HEK293 (cell line): ENCODE measurements at regions not wholly inside any gene's neighbourhood (a gene's known extent, or its start where the extent isn't known, plus 50 kb on each side); places are given as distances from the start of the nearest gene placed in this dataset.

Source experiments
- CTCF ChIA-PET: fragments of 350-600 bp; formaldehyde crosslinking; extraction: SDS; loops from one replicate; lab custom pipeline; 2021; ENCODE audit warnings: antibody characterized with exemption; lab: Yijun Ruan, JAX
- POLR2A ChIA-PET: fragments of 300-600 bp; formaldehyde crosslinking; extraction: SDS; loops from one replicate; lab custom pipeline; 2020; ENCODE audit warnings: antibody characterized with exemption, inconsistent platforms; lab: Yijun Ruan, JAX
- H3K27ac ChIP-seq: fragments of 200-500 bp; sonication (Bioruptor generic); 2 replicates; pipeline ENCODE4 v1.5.1; 2014; ENCODE audit warnings: low read depth, low read length, control low read depth, inconsistent platforms; ENCODE audit errors: extremely low read depth
- H3K36me3 ChIP-seq, 2 experiments: fragments of 200-500 bp in 1 of 2; sonication (Bioruptor generic) in 1 of 2; 1 replicate in 1 of 2; 2 replicates in 1 of 2; pipeline ENCODE4 v1.5.1; 2014 to 2017; ENCODE audit warnings: inconsistent platforms in 2 of 2, low read length in 2 of 2; ENCODE audit not compliant: control insufficient read depth in 2 of 2, insufficient read depth in 1 of 2
- H3K4me1 ChIP-seq: fragments of 200-500 bp; sonication (Bioruptor generic); 2 replicates; pipeline ENCODE4 v1.5.1; 2014; ENCODE audit warnings: mild to moderate bottlenecking, low read length, inconsistent platforms; ENCODE audit not compliant: control insufficient read depth, insufficient read depth
- H3K4me3 ChIP-seq: 2 replicates; pipeline ENCODE4 v1.5.1; 2011; ENCODE audit warnings: low read depth, mild to moderate bottlenecking, control low read depth, low read length, moderate library complexity
- H3K9me3 ChIP-seq: fragments of 200-500 bp; sonication (Bioruptor generic); 2 replicates; pipeline ENCODE4 v1.5.1; 2014; ENCODE audit warnings: low read depth, low read length, inconsistent platforms; ENCODE audit not compliant: control insufficient read depth, insufficient read depth
- EGR2 ChIP-seq: fragments of 450-650 bp; formaldehyde crosslinking; IDR thresholded peaks from 2 replicates; pipeline ENCODE4 v1.5.1; 2016; ENCODE audit warnings: low read depth, missing biosample characterization, missing genetic modification characterization
- HOXA7 ChIP-seq: sonication (generic); formaldehyde crosslinking; IDR thresholded peaks from 2 replicates; pipeline ENCODE4 v1.8.1; 2022; ENCODE audit warnings: missing genetic modification reagents, borderline replicate concordance
- MYNN ChIP-seq: fragments of 450-650 bp; formaldehyde crosslinking; IDR thresholded peaks from 2 replicates; pipeline ENCODE4 v1.5.1; 2016; ENCODE audit warnings: missing biosample characterization, missing genetic modification characterization, borderline replicate concordance
- OVOL3 ChIP-seq: fragments of 450-650 bp; formaldehyde crosslinking; IDR thresholded peaks from 2 replicates; pipeline ENCODE4 v1.5.1; 2016; ENCODE audit warnings: missing biosample characterization, missing genetic modification characterization
- PATZ1 ChIP-seq: fragments of 450-650 bp; formaldehyde crosslinking; IDR thresholded peaks from 2 replicates; pipeline ENCODE4 v1.5.1; 2016; ENCODE audit warnings: missing biosample characterization, missing genetic modification characterization
- SP3 ChIP-seq: fragments of 450-650 bp; formaldehyde crosslinking; IDR thresholded peaks from 2 replicates; pipeline ENCODE4 v1.5.1; 2016; ENCODE audit warnings: missing biosample characterization, missing genetic modification characterization
- ZBTB7A ChIP-seq: fragments of 450-650 bp; formaldehyde crosslinking; IDR thresholded peaks from 2 replicates; pipeline ENCODE4 v1.5.1; 2016; ENCODE audit warnings: low read depth, missing biosample characterization, missing genetic modification characterization
- ZNF169 ChIP-seq: fragments of 450-650 bp; formaldehyde crosslinking; IDR thresholded peaks from 2 replicates; pipeline ENCODE4 v1.5.1; 2016; ENCODE audit warnings: missing biosample characterization, missing genetic modification characterization
- ZNF248 ChIP-seq: fragments of 450-650 bp; formaldehyde crosslinking; IDR thresholded peaks from 2 replicates; pipeline ENCODE4 v1.5.1; 2017; ENCODE audit warnings: missing biosample characterization, missing genetic modification characterization
- ZNF280D ChIP-seq: fragments of 450-650 bp; formaldehyde crosslinking; IDR thresholded peaks from 2 replicates; pipeline ENCODE4 v1.5.1; 2016; ENCODE audit warnings: missing biosample characterization, missing genetic modification characterization
- ZNF302 ChIP-seq: fragments of 450-650 bp; formaldehyde crosslinking; IDR thresholded peaks from 2 replicates; pipeline ENCODE4 v1.5.1; 2016; ENCODE audit warnings: missing biosample characterization, missing genetic modification characterization, low read depth
- ZNF521 ChIP-seq: fragments of 450-650 bp; formaldehyde crosslinking; IDR thresholded peaks from 2 replicates; pipeline ENCODE4 v1.5.1; 2017; ENCODE audit warnings: missing biosample characterization, mild to moderate bottlenecking, missing genetic modification characterization
- ZNF571 ChIP-seq: fragments of 450-650 bp; formaldehyde crosslinking; IDR thresholded peaks from 2 replicates; pipeline ENCODE4 v1.5.0; 2017; ENCODE audit warnings: missing biosample characterization, missing genetic modification characterization
- ZNF639 ChIP-seq: fragments of 450-650 bp; formaldehyde crosslinking; IDR thresholded peaks from 2 replicates; pipeline ENCODE4 v1.5.1; 2016; ENCODE audit warnings: missing biosample characterization, missing genetic modification characterization
- ZNF654 ChIP-seq: fragments of 450-650 bp; formaldehyde crosslinking; IDR thresholded peaks from 2 replicates; pipeline ENCODE4 v1.5.1; 2016; ENCODE audit warnings: low read depth, missing biosample characterization, missing genetic modification characterization
- ZNF660 ChIP-seq: fragments of 450-650 bp; IDR thresholded peaks from 2 replicates; pipeline ENCODE4 v1.5.1; 2018; ENCODE audit warnings: missing biosample characterization, mild to moderate bottlenecking, missing genetic modification characterization
- ZNF76 ChIP-seq: fragments of 450-650 bp; formaldehyde crosslinking; IDR thresholded peaks from 2 replicates; pipeline ENCODE4; 2016; ENCODE audit warnings: low read depth, missing biosample characterization, missing genetic modification characterization, borderline replicate concordance
- ZNF837 ChIP-seq: fragments of 450-650 bp; formaldehyde crosslinking; IDR thresholded peaks from 2 replicates; pipeline ENCODE4 v1.5.1; 2016; ENCODE audit warnings: missing biosample characterization, missing genetic modification characterization
- ZSCAN23 ChIP-seq: fragments of 450-650 bp; formaldehyde crosslinking; IDR thresholded peaks from 2 replicates; pipeline ENCODE4 v1.5.1; 2016; ENCODE audit warnings: missing biosample characterization, missing genetic modification characterization
- ZSCAN30 ChIP-seq: fragments of 450-650 bp; IDR thresholded peaks from 2 replicates; pipeline ENCODE4 v1.5.1; 2018; ENCODE audit warnings: missing biosample characterization, mild to moderate bottlenecking, missing genetic modification characterization, moderate library complexity
- TF ChIP-seq, protein P1 (sequence below): fragments of 450-650 bp; formaldehyde crosslinking; IDR thresholded peaks from 2 replicates; pipeline ENCODE4 v1.5.1; 2017; ENCODE audit warnings: missing biosample characterization, missing genetic modification characterization
- TF ChIP-seq, protein P2 (sequence below): fragments of 450-650 bp; formaldehyde crosslinking; IDR thresholded peaks from 2 replicates; pipeline ENCODE4; 2016; ENCODE audit warnings: missing biosample characterization, missing genetic modification characterization
- TF ChIP-seq, protein P3 (sequence below): fragments of 450-650 bp; IDR thresholded peaks from 2 replicates; pipeline ENCODE4 v1.5.1; 2018; ENCODE audit warnings: missing biosample characterization, mild to moderate bottlenecking, missing genetic modification characterization
- TF ChIP-seq, protein P4 (sequence below): fragments of 450-650 bp; formaldehyde crosslinking; IDR thresholded peaks from 2 replicates; pipeline ENCODE4 v1.5.1; 2016; ENCODE audit warnings: missing biosample characterization, missing genetic modification characterization
- TF ChIP-seq, protein P5 (sequence below): fragments of 450-650 bp; formaldehyde crosslinking; IDR thresholded peaks from 2 replicates; pipeline ENCODE4 v1.5.1; 2016; ENCODE audit warnings: missing biosample characterization, missing genetic modification characterization, low read depth

- TF ChIP-seq, protein P1, sequence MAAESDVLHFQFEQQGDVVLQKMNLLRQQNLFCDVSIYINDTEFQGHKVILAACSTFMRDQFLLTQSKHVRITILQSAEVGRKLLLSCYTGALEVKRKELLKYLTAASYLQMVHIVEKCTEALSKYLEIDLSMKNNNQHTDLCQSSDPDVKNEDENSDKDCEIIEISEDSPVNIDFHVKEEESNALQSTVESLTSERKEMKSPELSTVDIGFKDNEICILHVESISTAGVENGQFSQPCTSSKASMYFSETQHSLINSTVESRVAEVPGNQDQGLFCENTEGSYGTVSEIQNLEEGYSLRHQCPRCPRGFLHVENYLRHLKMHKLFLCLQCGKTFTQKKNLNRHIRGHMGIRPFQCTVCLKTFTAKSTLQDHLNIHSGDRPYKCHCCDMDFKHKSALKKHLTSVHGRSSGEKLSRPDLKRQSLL (tag by site-specific recombination), result no peak
- TF ChIP-seq ZBTB7A (tag by site-specific recombination) (no peak), ZSCAN30 (tag by site-specific recombination) (no peak), OVOL3 (no peak), ZSCAN23 (no peak), ZNF639 (tag by site-specific recombination) (no peak), HOXA7 (CRISPR knock-in tag) (no peak), ZNF837 (tag by site-specific recombination) (no peak), ZNF248 (no peak)
- TF ChIP-seq, protein P2, sequence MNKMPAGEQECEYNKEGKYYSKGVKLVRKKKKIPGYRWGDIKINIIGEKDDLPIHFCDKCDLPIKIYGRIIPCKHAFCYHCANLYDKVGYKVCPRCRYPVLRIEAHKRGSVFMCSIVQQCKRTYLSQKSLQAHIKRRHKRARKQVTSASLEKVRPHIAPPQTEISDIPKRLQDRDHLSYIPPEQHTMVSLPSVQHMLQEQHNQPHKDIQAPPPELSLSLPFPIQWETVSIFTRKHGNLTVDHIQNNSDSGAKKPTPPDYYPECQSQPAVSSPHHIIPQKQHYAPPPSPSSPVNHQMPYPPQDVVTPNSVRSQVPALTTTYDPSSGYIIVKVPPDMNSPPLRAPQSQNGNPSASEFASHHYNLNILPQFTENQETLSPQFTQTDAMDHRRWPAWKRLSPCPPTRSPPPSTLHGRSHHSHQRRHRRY (tag by site-specific recombination), result no peak
- TF ChIP-seq, protein P3, sequence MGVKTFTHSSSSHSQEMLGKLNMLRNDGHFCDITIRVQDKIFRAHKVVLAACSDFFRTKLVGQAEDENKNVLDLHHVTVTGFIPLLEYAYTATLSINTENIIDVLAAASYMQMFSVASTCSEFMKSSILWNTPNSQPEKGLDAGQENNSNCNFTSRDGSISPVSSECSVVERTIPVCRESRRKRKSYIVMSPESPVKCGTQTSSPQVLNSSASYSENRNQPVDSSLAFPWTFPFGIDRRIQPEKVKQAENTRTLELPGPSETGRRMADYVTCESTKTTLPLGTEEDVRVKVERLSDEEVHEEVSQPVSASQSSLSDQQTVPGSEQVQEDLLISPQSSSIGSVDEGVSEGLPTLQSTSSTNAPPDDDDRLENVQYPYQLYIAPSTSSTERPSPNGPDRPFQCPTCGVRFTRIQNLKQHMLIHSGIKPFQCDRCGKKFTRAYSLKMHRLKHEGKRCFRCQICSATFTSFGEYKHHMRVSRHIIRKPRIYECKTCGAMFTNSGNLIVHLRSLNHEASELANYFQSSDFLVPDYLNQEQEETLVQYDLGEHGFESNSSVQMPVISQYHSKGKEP (tag by site-specific recombination), result no peak
- TF ChIP-seq, all 188 proteins: peak for 0
These were observed 633.8 kb downstream of the IGSF11 start (continued) for GRCh38 chr3:118400886-118401285.

DNA sequence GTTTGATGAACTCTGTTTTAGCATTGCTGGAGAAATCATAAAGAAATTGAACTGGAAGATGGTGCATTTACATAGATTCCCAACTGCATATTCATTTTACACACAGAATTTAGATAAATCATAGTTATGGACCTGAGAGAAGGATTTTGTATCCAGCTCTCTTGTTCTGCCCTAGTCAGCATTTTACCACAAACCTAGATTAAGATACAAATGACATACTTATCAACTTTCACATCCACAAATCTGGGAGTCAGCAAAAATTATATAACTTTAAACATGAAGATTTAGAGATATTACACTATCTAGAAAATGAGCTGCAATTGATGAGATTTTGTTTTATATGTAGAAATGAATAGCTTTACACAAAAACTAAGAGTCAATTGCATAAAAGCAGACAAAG is 632.8 kb downstream of the IGSF11 start:
- no peak overlapping the region for H3K27ac ChIP-seq
- no peaks in the 10 kb centered on the region for H3K4me1 ChIP-seq
- POLR2A ChIA-PET, result no interaction called here
- no peaks in the 10 kb centered on the region for H3K36me3 ChIP-seq
- no peaks in the 10 kb centered on the region for H3K9me3 ChIP-seq
- CTCF ChIA-PET, result interaction anchor here (0.7 kb wide), 1 partner anchor 292 kb away, joined by 3 read pairs; no protein-coding TSS in a partner anchor
- H3K4me3 ChIP-seq, result no peak overlapping the region
- TF ChIP-seq ZNF660 (no peak), MYNN (tag by site-specific recombination) (no peak), EGR2 (tag by site-specific recombination) (no peak), ZNF654 (no peak), ZNF571 (tag by site-specific recombination) (no peak), ZNF521 (tag by site-specific recombination) (no peak), PATZ1 (tag by site-specific recombination) (no peak), SP3 (tag by site-specific recombination) (no peak), ZNF280D (tag by site-specific recombination) (no peak), ZNF302 (tag by site-specific recombination) (no peak), ZNF76 (tag by site-specific recombination) (no peak), ZNF169 (no peak)
- TF ChIP-seq, protein P4, sequence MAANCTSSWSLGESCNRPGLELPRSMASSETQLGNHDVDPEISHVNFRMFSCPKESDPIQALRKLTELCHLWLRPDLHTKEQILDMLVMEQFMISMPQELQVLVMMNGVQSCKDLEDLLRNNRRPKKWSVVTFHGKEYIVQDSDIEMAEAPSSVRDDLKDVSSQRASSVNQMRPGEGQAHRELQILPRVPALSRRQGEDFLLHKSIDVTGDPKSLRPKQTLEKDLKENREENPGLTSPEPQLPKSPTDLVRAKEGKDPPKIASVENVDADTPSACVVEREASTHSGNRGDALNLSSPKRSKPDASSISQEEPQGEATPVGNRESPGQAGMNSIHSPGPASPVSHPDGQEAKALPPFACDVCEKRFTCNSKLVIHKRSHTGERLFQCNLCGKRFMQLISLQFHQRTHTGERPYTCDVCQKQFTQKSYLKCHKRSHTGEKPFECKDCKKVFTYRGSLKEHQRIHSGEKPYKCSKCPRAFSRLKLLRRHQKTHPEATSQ, result no peak
- TF ChIP-seq, protein P5, sequence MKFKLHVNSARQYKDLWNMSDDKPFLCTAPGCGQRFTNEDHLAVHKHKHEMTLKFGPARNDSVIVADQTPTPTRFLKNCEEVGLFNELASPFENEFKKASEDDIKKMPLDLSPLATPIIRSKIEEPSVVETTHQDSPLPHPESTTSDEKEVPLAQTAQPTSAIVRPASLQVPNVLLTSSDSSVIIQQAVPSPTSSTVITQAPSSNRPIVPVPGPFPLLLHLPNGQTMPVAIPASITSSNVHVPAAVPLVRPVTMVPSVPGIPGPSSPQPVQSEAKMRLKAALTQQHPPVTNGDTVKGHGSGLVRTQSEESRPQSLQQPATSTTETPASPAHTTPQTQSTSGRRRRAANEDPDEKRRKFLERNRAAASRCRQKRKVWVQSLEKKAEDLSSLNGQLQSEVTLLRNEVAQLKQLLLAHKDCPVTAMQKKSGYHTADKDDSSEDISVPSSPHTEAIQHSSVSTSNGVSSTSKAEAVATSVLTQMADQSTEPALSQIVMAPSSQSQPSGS (tag by site-specific recombination), result no peak
